T-helper 17 cell (primary cell): ENCODE measurements at regions not wholly inside any gene's neighbourhood (a gene's known extent, or its start where the extent isn't known, plus 50 kb on each side); places are given as distances from the start of the nearest gene placed in this dataset.

Experiments
- ATAC-seq: fragments of 150-1000 bp; cut with Tn5 transposase; 2 replicates; pipeline ENCODE4 v1.10.0; 2021; ENCODE audit warnings: mild to moderate bottlenecking, moderate library complexity
- DNase-seq, 3 donors: peaks; one replicate each; pipeline versions ENCODE4 v3.0.0 to v3.0.0-alpha.2; 2020 to 2021
- H3K9me3 ChIP-seq: one replicate; pipeline ENCODE4 v1.7.0; 2013; ENCODE audit warnings: low read length, mild to moderate bottlenecking; ENCODE audit not compliant: control insufficient read depth, poor library complexity, severe bottlenecking
- H3K27ac Mint-ChIP-seq: one replicate; pipeline ENCODE4 v1.8.0; 2022; ENCODE audit warnings: mild to moderate bottlenecking, moderate library complexity, mixed read lengths
- H3K27me3 Mint-ChIP-seq: one replicate; pipeline ENCODE4 v1.8.0; 2022; ENCODE audit warnings: mixed read lengths
- H3K36me3 Mint-ChIP-seq: one replicate; pipeline ENCODE4 v1.8.0; 2022; ENCODE audit warnings: low read depth, mixed read lengths
- H3K4me1 Mint-ChIP-seq: one replicate; pipeline ENCODE4 v1.8.0; 2022; ENCODE audit warnings: mild to moderate bottlenecking, mixed read lengths
- H3K4me3 Mint-ChIP-seq: one replicate; pipeline ENCODE4 v1.8.0; 2022; ENCODE audit warnings: mild to moderate bottlenecking, moderate library complexity, mixed read lengths

GRCh38 chr3:187903697-187904096 is 158.4 kb upstream of the BCL6 start:
- Mint-ChIP-seq H3K36me3 (no peaks in the 10 kb centered on the region), H3K27me3 (no peaks in the 10 kb centered on the region), H3K27ac (no peak overlapping the region), H3K4me3 (no peak overlapping the region), H3K4me1 (no peaks in the 10 kb centered on the region)
- ATAC-seq = no peak
- no peak for DNase-seq
- H3K9me3 ChIP-seq = no peaks in the 10 kb centered on the region

GRCh38 chr3:187906416-187906815 is 161.1 kb upstream of the BCL6 start:
- no peaks in the 10 kb centered on the region for H3K9me3 ChIP-seq
- Mint-ChIP-seq H3K4me1 (no peaks in the 10 kb centered on the region), H3K4me3 (no peak overlapping the region), H3K36me3 (no peaks in the 10 kb centered on the region), H3K27me3 (no peaks in the 10 kb centered on the region), H3K27ac (no peak overlapping the region)
- DNase-seq = no peak
- no peak for ATAC-seq

GRCh38 chr3:187906920-187907319 is 161.7 kb upstream of the BCL6 start:
- no peaks in the 10 kb centered on the region for H3K4me1 Mint-ChIP-seq
- no peak overlapping the region for H3K27ac Mint-ChIP-seq
- DNase-seq (no peak), ATAC-seq (no peak)
- H3K27me3 Mint-ChIP-seq = no peaks in the 10 kb centered on the region
- no peaks in the 10 kb centered on the region for H3K9me3 ChIP-seq
- H3K36me3 Mint-ChIP-seq = no peaks in the 10 kb centered on the region
- H3K4me3 Mint-ChIP-seq = no peak overlapping the region

DNA sequence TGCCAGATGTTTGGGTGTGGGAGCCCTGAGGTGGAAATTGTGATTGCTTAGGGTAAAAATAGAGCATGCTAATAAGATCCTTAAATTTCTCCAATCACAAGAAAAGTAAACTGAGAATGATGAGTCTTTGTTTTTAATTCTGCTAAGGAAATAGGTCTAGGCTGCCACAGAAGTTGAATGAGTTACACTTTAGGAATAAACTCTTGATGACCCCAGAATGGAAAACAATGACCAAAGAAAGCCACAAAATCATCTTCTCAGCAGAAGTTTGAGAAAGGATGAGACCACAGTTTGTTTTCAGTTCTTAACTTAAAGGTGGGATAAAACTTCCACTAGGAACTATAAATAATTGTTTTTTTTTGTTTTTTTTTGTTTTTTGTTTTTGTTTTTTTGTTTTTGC is 164.6 kb upstream of the BCL6 start:
- Mint-ChIP-seq H3K36me3 (no peaks in the 10 kb centered on the region), H3K4me1 (peaks cover 2% of the 10 kb centered on the region), H3K27ac (no peak overlapping the region), H3K27me3 (no peaks in the 10 kb centered on the region), H3K4me3 (no peak overlapping the region)
- DNase-seq (no peak), ATAC-seq (no peak)
- H3K9me3 ChIP-seq = no peaks in the 10 kb centered on the region

DNA sequence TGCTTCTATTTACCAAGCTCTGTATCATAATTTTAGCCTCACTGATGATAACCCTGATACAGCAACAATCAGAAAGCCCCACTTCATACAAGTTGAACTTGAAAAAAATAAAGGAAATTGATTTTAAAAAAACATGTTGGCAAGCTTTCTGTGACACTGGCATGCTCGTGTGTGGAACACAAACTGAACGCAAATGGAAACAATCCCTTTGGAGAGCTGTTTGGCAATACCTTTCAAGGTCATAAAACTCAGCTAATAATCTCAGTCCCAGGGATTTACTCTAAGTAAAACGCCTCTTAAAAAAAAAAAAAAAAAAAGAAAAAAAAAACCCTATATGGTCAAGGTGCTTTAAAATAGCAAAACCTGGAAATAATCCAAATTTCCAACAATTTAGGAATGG is 166.7 kb upstream of the BCL6 start:
- H3K27me3 Mint-ChIP-seq = no peaks in the 10 kb centered on the region
- peaks cover 5% of the 10 kb centered on the region for H3K4me1 Mint-ChIP-seq
- DNase-seq (no peak), ATAC-seq (no peak)
- H3K9me3 ChIP-seq = no peaks in the 10 kb centered on the region
- H3K4me3 Mint-ChIP-seq = no peak overlapping the region
- no peaks in the 10 kb centered on the region for H3K36me3 Mint-ChIP-seq
- no peak overlapping the region for H3K27ac Mint-ChIP-seq

- H3K9me3 ChIP-seq = no peaks in the 10 kb centered on the region
- H3K4me3 Mint-ChIP-seq = no peak overlapping the region
- H3K27ac Mint-ChIP-seq = peak overlapping the region; percentile 27
- H3K27me3 Mint-ChIP-seq = no peaks in the 10 kb centered on the region
- H3K4me1 Mint-ChIP-seq = peaks cover 11% of the 10 kb centered on the region
- no peaks in the 10 kb centered on the region for H3K36me3 Mint-ChIP-seq
- ATAC-seq (no peak), DNase-seq (no peak)
Measured at GRCh38 chr3:187913617-187914033, 168.4 kb upstream of the BCL6 start.

DNA sequence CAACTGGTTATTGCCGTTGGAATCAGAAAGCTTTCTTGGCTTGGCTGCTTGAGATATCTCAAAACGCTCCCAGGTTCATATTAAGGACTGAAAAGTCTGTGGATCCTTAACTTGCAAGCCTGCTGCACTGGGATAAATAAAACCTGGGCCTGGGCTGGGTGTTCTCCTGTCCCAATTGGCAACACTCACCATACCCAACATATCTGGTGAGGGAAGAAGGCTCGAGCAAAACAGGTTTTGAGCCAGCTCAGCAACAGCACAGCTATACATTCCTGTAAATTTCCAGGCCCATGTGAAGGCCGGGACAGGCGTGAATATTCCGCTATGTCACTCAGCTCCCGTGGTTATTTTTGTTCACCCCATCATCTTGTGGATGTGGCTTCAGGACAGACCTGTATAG is 169.0 kb upstream of the BCL6 start:
- no peaks in the 10 kb centered on the region for H3K27me3 Mint-ChIP-seq
- H3K27ac Mint-ChIP-seq = no peak overlapping the region
- no peak for DNase-seq
- H3K36me3 Mint-ChIP-seq = no peaks in the 10 kb centered on the region
- no peaks in the 10 kb centered on the region for H3K9me3 ChIP-seq
- no peak for ATAC-seq
- H3K4me3 Mint-ChIP-seq = no peak overlapping the region
- peaks cover 17% of the 10 kb centered on the region for H3K4me1 Mint-ChIP-seq

GRCh38 chr3:187916072-187916471 is 170.8 kb upstream of the BCL6 start:
- H3K27ac Mint-ChIP-seq = no peak overlapping the region
- H3K9me3 ChIP-seq = no peaks in the 10 kb centered on the region
- ATAC-seq = no peak
- no peak for DNase-seq
- no peak overlapping the region for H3K4me3 Mint-ChIP-seq
- H3K27me3 Mint-ChIP-seq = no peaks in the 10 kb centered on the region
- H3K36me3 Mint-ChIP-seq = no peaks in the 10 kb centered on the region
- peaks cover 23% of the 10 kb centered on the region for H3K4me1 Mint-ChIP-seq

- H3K4me1 Mint-ChIP-seq = peaks cover 35% of the 10 kb centered on the region
- H3K27me3 Mint-ChIP-seq = peaks cover 6% of the 10 kb centered on the region
- peak overlapping the region; percentile 92 for H3K27ac Mint-ChIP-seq
- DNase-seq (no peak), ATAC-seq (no peak)
- H3K4me3 Mint-ChIP-seq = peak overlapping the region; percentile 87
- H3K9me3 ChIP-seq = no peaks in the 10 kb centered on the region
- H3K36me3 Mint-ChIP-seq = no peaks in the 10 kb centered on the region
Measured at GRCh38 chr3:187918081-187918644, 172.9 kb upstream of the BCL6 start.

- Mint-ChIP-seq H3K4me3 (peak overlapping the region; percentile 87), H3K27me3 (peaks cover 6% of the 10 kb centered on the region), H3K27ac (peak overlapping the region; percentile 92), H3K4me1 (peaks cover 33% of the 10 kb centered on the region), H3K36me3 (no peaks in the 10 kb centered on the region)
- ATAC-seq (peak; percentile 92), DNase-seq (peak; percentile 19 to 48 (median 22))
- no peaks in the 10 kb centered on the region for H3K9me3 ChIP-seq
Measured at GRCh38 chr3:187919048-187919447, 173.8 kb upstream of the BCL6 start.

DNA sequence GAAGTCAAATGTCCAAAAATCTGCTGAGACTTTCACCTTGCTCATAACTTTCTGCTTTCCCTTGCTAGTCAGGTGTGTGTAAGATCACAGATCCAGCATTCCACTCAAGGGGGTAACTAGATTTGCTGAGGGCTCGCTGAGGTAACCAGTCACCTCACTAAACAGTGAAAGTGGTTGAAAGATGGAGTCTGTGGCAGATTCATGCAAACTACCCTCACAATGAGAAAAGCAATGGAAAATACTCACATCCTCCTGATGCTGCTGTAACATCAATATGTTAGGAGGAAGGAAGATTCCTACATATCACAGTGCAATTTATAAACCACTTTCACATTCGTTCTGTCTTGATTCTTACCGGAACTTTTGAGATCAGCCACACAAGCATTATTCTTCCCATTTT is 174.3 kb upstream of the BCL6 start:
- Mint-ChIP-seq H3K4me1 (peaks cover 33% of the 10 kb centered on the region), H3K27me3 (peaks cover 6% of the 10 kb centered on the region), H3K27ac (peak overlapping the region; percentile 92), H3K36me3 (no peaks in the 10 kb centered on the region), H3K4me3 (peak overlapping the region; percentile 87)
- DNase-seq = no peak
- ATAC-seq = peak; percentile 39
- H3K9me3 ChIP-seq = no peaks in the 10 kb centered on the region

GRCh38 chr3:187920030-187920429 is 174.8 kb upstream of the BCL6 start:
- no peak for ATAC-seq
- H3K4me1 Mint-ChIP-seq = peaks cover 33% of the 10 kb centered on the region
- peak overlapping the region; percentile 92 for H3K27ac Mint-ChIP-seq
- no peaks in the 10 kb centered on the region for H3K36me3 Mint-ChIP-seq
- H3K27me3 Mint-ChIP-seq = peaks cover 6% of the 10 kb centered on the region
- no peak for DNase-seq
- peak overlapping the region; percentile 87 for H3K4me3 Mint-ChIP-seq
- H3K9me3 ChIP-seq = no peaks in the 10 kb centered on the region

DNA sequence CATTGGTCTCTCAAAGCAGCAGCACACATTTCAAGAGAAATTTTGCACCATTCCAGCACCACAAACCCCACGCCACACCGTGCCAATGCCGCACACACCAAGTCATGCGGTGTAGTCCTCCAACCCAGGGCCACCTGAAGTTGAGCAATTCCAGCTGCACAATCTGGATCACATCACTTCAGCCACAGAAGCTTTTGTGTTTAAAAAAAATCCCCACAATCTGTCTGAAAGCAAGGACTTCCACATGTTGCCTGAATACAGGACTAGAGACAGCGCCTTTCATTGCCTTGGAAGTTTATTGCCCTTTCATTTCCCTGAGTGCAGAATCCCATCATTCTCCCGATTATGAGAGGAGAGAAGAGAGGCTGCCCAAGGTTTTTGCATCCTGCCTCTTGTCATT is 175.6 kb upstream of the BCL6 start:
- DNase-seq (no peak), ATAC-seq (no peak)
- Mint-ChIP-seq H3K27me3 (peaks cover 6% of the 10 kb centered on the region), H3K36me3 (no peaks in the 10 kb centered on the region), H3K4me3 (peak overlapping the region; percentile 2), H3K4me1 (peaks cover 30% of the 10 kb centered on the region), H3K27ac (peak overlapping the region; percentile 16)
- H3K9me3 ChIP-seq = no peaks in the 10 kb centered on the region

- H3K27ac Mint-ChIP-seq = peak overlapping the region; percentile 16
- H3K9me3 ChIP-seq = no peaks in the 10 kb centered on the region
- no peak overlapping the region for H3K4me3 Mint-ChIP-seq
- H3K27me3 Mint-ChIP-seq = peaks cover 6% of the 10 kb centered on the region
- DNase-seq (no peak), ATAC-seq (no peak)
- H3K36me3 Mint-ChIP-seq = no peaks in the 10 kb centered on the region
- peaks cover 34% of the 10 kb centered on the region for H3K4me1 Mint-ChIP-seq
Measured at GRCh38 chr3:187921391-187922074, 176.3 kb upstream of the BCL6 start.
